Hepatocyte (in vitro differentiated cells): ENCODE measurements at regions not wholly inside any gene's neighbourhood (a gene's known extent, or its start where the extent isn't known, plus 50 kb on each side); places are given as distances from the start of the nearest gene placed in this dataset.

ENCODE experiments used
- CTCF ChIP-seq: fragments of 200-600 bp; sonication (generic); IDR thresholded peaks from 2 replicates; pipeline ENCODE4 v1.5.1; 2016; ENCODE audit warnings: antibody characterized with exemption, mild to moderate bottlenecking; ENCODE audit not compliant: poor library complexity
- EZH2 ChIP-seq: fragments of 200-600 bp; sonication (generic); IDR thresholded peaks from 2 replicates; pipeline ENCODE4 v1.6.1; 2016; ENCODE audit warnings: antibody characterized with exemption, mild to moderate bottlenecking, borderline replicate concordance
- EZH2phosphoT487 ChIP-seq: fragments of 200-600 bp; sonication (generic); IDR thresholded peaks from one replicate; pipeline ENCODE4 v1.6.1; 2018; ENCODE audit warnings: antibody characterized with exemption, mild to moderate bottlenecking, low read depth, moderate library complexity; ENCODE audit not compliant: unreplicated experiment, severe bottlenecking

GRCh38 chr7:119949053-119949452, 323.9 kb upstream of the KCND2 start:
- TF ChIP-seq CTCF (no peak), EZH2 (no peak), EZH2phosphoT487 (no peak)
